OCI-LY1 (cell line): ENCODE measurements at regions not wholly inside any gene's neighbourhood (a gene's known extent, or its start where the extent isn't known, plus 50 kb on each side); places are given as distances from the start of the nearest gene placed in this dataset.

Source experiments
- H2AFZ ChIP-seq: fragments of 200-600 bp; sonication (generic), shearing (Covaris generic); 2 replicates; pipeline ENCODE4 v1.6.0; 2014; ENCODE audit warnings: antibody characterized with exemption, mild to moderate bottlenecking, low read length
- H3F3A ChIP-seq: fragments of 200-600 bp; sonication (generic), shearing (Covaris generic); 2 replicates; pipeline ENCODE4 v1.6.0; 2014; ENCODE audit warnings: mild to moderate bottlenecking, antibody characterized with exemption, low read length, moderate library complexity; ENCODE audit not compliant: insufficient read depth
- H3K27ac ChIP-seq: fragments of 200-600 bp; sonication (generic); 2 replicates; pipeline ENCODE4 v1.5.1; 2014; ENCODE audit warnings: low read length, mixed run types, mild to moderate bottlenecking, low read depth; ENCODE audit not compliant: poor library complexity, severe bottlenecking
- H3K27me3 ChIP-seq: fragments of 200-600 bp; sonication (generic); 2 replicates; pipeline ENCODE4 v1.6.0; 2014; ENCODE audit warnings: antibody characterized with exemption, mild to moderate bottlenecking, low read length, moderate library complexity; ENCODE audit not compliant: insufficient read depth
- H3K36me3 ChIP-seq: fragments of 200-600 bp; sonication (generic); 2 replicates; pipeline ENCODE4 v1.6.1; 2014; ENCODE audit warnings: mild to moderate bottlenecking, antibody characterized with exemption, low read length, moderate library complexity, mixed read lengths; ENCODE audit not compliant: insufficient read depth
- H3K4me1 ChIP-seq: fragments of 200-600 bp; sonication (generic); 2 replicates; pipeline ENCODE4 v1.5.1; 2014; ENCODE audit warnings: mild to moderate bottlenecking, low read length, moderate library complexity; ENCODE audit not compliant: insufficient read depth, severe bottlenecking
- H3K4me2 ChIP-seq: fragments of 200-600 bp; sonication (generic), shearing (Covaris generic); 2 replicates; pipeline ENCODE4 v1.6.1; 2014; ENCODE audit warnings: low read length
- H3K4me3 ChIP-seq: fragments of 200-600 bp; sonication (generic); 2 replicates; pipeline ENCODE4 v1.5.1; 2014; ENCODE audit warnings: low read length, low read depth, mild to moderate bottlenecking, mixed read lengths; ENCODE audit not compliant: poor library complexity, severe bottlenecking
- H3K79me2 ChIP-seq: fragments of 200-600 bp; shearing (Covaris generic); 2 replicates; pipeline ENCODE4 v1.6.1; 2016; ENCODE audit warnings: mixed run types, low read length, mixed read lengths; ENCODE audit not compliant: insufficient read depth
- H3K9ac ChIP-seq: fragments of 200-600 bp; sonication (generic), shearing (Covaris generic); 2 replicates; pipeline ENCODE4 v1.6.1; 2014; ENCODE audit warnings: mild to moderate bottlenecking, low read length, mixed read lengths
- H3K9me2 ChIP-seq: fragments of 200-600 bp; sonication (generic), shearing (Covaris generic); 2 replicates; pipeline ENCODE4 v1.6.1; 2014; ENCODE audit warnings: low read depth, mild to moderate bottlenecking, low read length, mixed read lengths
- H3K9me3 ChIP-seq: fragments of 200-600 bp; shearing (Covaris generic); 2 replicates; pipeline ENCODE4 v1.6.1; 2014; ENCODE audit warnings: low read length, mixed read lengths
- H4K20me1 ChIP-seq: fragments of 200-600 bp; sonication (generic), shearing (Covaris generic); 2 replicates; pipeline ENCODE4 v1.6.0; 2016; ENCODE audit warnings: mild to moderate bottlenecking, low read length; ENCODE audit not compliant: insufficient read depth
- EZH2 ChIP-seq: fragments of 200-600 bp; sonication (generic), shearing (Covaris generic); IDR thresholded peaks from 2 replicates; pipeline ENCODE4 v1.8.0; 2017; ENCODE audit warnings: borderline replicate concordance, mixed run types, mild to moderate bottlenecking, antibody characterized with exemption, low read length, moderate library complexity, mixed read lengths
- TF ChIP-seq, protein P1 (sequence below): fragments of 200-600 bp; sonication (generic), shearing (Covaris generic); IDR thresholded peaks from 2 replicates; pipeline ENCODE4 v1.5.1; 2017; ENCODE audit warnings: mild to moderate bottlenecking, antibody characterized with exemption, low read length, moderate library complexity, mixed read lengths

DNA sequence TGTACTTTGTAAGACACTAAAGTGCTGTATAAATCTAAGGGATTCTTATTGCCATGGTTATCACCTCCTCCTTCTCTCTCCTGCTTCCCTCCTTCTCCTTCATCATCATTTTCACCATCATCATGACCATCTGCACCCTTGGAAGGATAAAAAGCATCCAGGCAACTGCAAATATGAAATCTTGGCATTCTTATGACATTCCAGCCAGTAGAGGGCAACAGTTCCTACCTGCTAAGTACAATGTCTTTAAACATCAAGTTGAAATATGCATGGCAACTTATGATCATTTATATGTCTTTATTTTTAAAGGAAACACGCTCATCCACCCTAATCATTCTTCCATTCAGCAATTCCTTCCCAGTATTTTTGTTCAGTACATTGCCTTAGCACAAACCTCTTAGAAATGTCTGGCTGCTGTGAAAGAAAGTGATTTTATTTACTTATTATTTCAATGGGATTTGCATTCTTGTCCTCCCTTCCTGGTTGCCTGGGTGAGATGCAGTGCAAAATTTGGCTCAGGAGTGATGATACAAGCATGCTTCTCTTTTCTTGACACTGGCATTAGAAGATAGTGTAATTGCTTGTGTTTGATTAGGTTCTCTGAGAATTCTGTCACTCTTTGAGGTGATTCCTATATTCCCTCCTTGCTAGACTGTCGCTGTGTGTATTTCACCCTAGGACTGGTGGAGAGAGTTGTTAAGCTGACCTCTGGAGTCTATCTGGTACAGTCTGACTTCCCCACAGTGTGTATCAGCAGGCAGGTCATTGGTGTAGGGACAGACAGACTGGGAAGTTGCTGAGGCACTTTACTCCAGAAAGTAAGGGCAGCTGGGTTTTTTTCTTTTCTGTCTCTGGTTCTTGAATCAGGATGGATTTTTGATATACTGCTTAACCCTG, 188.5 kb upstream of the BMPER start:
- Histone ChIP-seq H3K4me2 (no peak overlapping the region), H3K9me2 (no peaks in the 10 kb centered on the region), H3K9ac (no peak overlapping the region), H3K79me2 (no peaks in the 10 kb centered on the region), H3K27me3 (no peaks in the 10 kb centered on the region), H3K4me1 (no peaks in the 10 kb centered on the region), H3K9me3 (no peaks in the 10 kb centered on the region), H3K4me3 (no peak overlapping the region), H3K36me3 (no peaks in the 10 kb centered on the region), H2AFZ (no peak overlapping the region), H3K27ac (no peak overlapping the region), H4K20me1 (no peaks in the 10 kb centered on the region), H3F3A (no peaks in the 10 kb centered on the region)
- TF ChIP-seq EZH2, result no peak
- TF ChIP-seq, protein P1, sequence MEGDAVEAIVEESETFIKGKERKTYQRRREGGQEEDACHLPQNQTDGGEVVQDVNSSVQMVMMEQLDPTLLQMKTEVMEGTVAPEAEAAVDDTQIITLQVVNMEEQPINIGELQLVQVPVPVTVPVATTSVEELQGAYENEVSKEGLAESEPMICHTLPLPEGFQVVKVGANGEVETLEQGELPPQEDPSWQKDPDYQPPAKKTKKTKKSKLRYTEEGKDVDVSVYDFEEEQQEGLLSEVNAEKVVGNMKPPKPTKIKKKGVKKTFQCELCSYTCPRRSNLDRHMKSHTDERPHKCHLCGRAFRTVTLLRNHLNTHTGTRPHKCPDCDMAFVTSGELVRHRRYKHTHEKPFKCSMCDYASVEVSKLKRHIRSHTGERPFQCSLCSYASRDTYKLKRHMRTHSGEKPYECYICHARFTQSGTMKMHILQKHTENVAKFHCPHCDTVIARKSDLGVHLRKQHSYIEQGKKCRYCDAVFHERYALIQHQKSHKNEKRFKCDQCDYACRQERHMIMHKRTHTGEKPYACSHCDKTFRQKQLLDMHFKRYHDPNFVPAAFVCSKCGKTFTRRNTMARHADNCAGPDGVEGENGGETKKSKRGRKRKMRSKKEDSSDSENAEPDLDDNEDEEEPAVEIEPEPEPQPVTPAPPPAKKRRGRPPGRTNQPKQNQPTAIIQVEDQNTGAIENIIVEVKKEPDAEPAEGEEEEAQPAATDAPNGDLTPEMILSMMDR, result peak; percentile 73

DNA sequence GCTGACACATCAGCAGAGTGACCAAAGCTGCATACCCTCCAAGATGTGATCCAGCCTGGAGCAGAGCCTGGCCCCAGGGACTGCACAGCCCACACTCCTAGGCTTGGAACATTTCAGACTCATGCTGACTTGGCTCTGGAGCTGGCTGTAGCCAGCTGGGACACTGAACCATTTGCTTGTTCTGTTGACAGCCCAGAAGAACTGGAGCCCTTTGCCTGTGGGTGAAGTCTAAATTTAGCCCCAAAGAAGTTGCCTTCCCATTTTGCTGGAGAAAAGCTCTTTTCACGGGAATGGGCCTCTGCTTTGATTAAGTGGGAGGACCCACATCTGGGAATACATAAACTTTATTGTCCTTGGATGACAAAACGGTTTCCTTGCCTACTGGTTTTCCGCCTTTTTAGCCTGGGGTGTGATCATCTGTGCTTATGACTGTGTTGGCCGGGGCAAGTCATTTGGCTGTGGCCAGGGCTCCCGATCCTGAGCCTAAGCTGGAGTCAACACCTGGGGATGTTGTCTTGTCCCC, 186.2 kb upstream of the BMPER start:
- Histone ChIP-seq H2AFZ (no peak overlapping the region), H3K9me2 (no peaks in the 10 kb centered on the region), H3K36me3 (no peaks in the 10 kb centered on the region), H3F3A (no peaks in the 10 kb centered on the region), H3K4me1 (no peaks in the 10 kb centered on the region), H3K27me3 (no peaks in the 10 kb centered on the region), H3K4me2 (no peak overlapping the region), H3K27ac (no peak overlapping the region), H4K20me1 (no peaks in the 10 kb centered on the region), H3K9me3 (no peaks in the 10 kb centered on the region), H3K79me2 (no peaks in the 10 kb centered on the region), H3K9ac (no peak overlapping the region), H3K4me3 (no peak overlapping the region)
- TF ChIP-seq EZH2, result no peak
- TF ChIP-seq, protein P1, result no peak

DNA sequence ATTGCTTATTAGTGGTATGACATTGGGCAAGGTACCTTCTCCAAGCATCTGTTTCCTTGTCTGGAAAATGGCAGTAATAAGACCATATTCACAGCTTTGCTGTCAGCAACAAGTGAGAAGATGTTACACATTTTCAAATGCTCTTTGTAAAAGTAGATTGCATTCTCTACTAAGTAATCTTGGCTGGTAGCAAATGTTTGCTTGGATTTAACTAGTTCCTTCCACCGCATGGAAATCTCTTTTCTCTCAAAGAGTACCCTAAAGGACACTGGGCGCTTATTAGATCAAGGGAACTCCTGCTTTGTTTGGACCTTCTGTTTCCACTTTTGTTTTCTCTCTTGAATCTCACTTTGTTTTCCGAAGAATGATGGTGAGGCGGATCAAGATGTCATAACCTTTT, 185.2 kb upstream of the BMPER start:
- TF ChIP-seq, protein P1, result no peak
- TF ChIP-seq EZH2, result no peak
- no peak overlapping the region for H3K4me2 ChIP-seq

More for the DNA sequence above, 185.2 kb upstream of the BMPER start:
- no peaks in the 10 kb centered on the region for H3K9me2 ChIP-seq
- no peaks in the 10 kb centered on the region for H3K27me3 ChIP-seq
- H3K9me3 ChIP-seq, result no peaks in the 10 kb centered on the region
- no peaks in the 10 kb centered on the region for H3F3A ChIP-seq
- H3K4me3 ChIP-seq, result no peak overlapping the region
- H3K4me1 ChIP-seq, result no peaks in the 10 kb centered on the region
- H4K20me1 ChIP-seq, result no peaks in the 10 kb centered on the region
- H3K36me3 ChIP-seq, result no peaks in the 10 kb centered on the region
- no peak overlapping the region for H3K9ac ChIP-seq
- no peak overlapping the region for H2AFZ ChIP-seq
- no peaks in the 10 kb centered on the region for H3K79me2 ChIP-seq
- no peak overlapping the region for H3K27ac ChIP-seq
